SK-N-SH (cell line): ENCODE measurements at regions not wholly inside any gene's neighbourhood (a gene's known extent, or its start where the extent isn't known, plus 50 kb on each side); places are given as distances from the start of the nearest gene placed in this dataset.

Experiments used
- CTCF ChIP-seq: fragments of 200-600 bp; sonication (generic); IDR thresholded peaks from 2 replicates; pipeline ENCODE4 v1.6.1; 2017; ENCODE audit warnings: antibody characterized with exemption, mild to moderate bottlenecking, moderate library complexity
- EP300 ChIP-seq, 2 experiments: IDR thresholded peaks; 2 replicates each; pipeline versions ENCODE4 v1.4.0 to v1.6.1; 2012; ENCODE audit warnings: borderline replicate concordance in 1 of 2, low read depth in 1 of 2, low read length in 1 of 2
- GABPA ChIP-seq: IDR thresholded peaks from 2 replicates; pipeline ENCODE4 v1.4.0; 2012; ENCODE audit warnings: low read depth, mild to moderate bottlenecking
- GATA2 ChIP-seq: sonication (generic); formaldehyde crosslinking; IDR thresholded peaks from 2 replicates; pipeline ENCODE4 v1.5.0; 2020; ENCODE audit warnings: mild to moderate bottlenecking, missing genetic modification reagents
- NFIC ChIP-seq: IDR thresholded peaks from 2 replicates; pipeline ENCODE4 v1.4.0; 2012; ENCODE audit warnings: borderline replicate concordance
- POLR2AphosphoS5 ChIP-seq: IDR thresholded peaks from 2 replicates; pipeline ENCODE4 v1.6.1; 2012; ENCODE audit warnings: low read depth, low read length
- RFX5 ChIP-seq: IDR thresholded peaks from 2 replicates; pipeline ENCODE4 v1.6.1; 2012; ENCODE audit warnings: mild to moderate bottlenecking, improper control_type of control experiment, low read length
- SIN3A ChIP-seq: IDR thresholded peaks from 2 replicates; pipeline ENCODE4 v1.6.1; 2012; ENCODE audit warnings: low read depth, mild to moderate bottlenecking, low read length, moderate library complexity, borderline replicate concordance
- USF2 ChIP-seq: fragments of 150-350 bp; IDR thresholded peaks from 2 replicates; pipeline ENCODE4 v1.6.1; 2017; ENCODE audit warnings: antibody characterized with exemption, low read length, low read depth, borderline replicate concordance
- YY1 ChIP-seq: IDR thresholded peaks from 2 replicates; pipeline ENCODE4 v1.4.0; 2012; ENCODE audit warnings: low read depth, mild to moderate bottlenecking

GRCh38 chr21:27756191-27756590 lies 789.3 kb upstream of the ADAMTS5 start:
- no peak for TF ChIP-seq CTCF
- TF ChIP-seq RFX5 = no peak
- no peak for TF ChIP-seq GATA2
- TF ChIP-seq SIN3A = no peak
- TF ChIP-seq POLR2AphosphoS5 = no peak
- TF ChIP-seq EP300 (IDR thresholded peaks at IDR 0.05; ENCODE audit: borderline replicate concordance in 1 of 2, low read depth in 1 of 2, low read length in 1 of 2) = no peak
- TF ChIP-seq USF2 = no peak
- TF ChIP-seq NFIC = no peak
- TF ChIP-seq YY1 = no peak
- TF ChIP-seq GABPA = no peak
